Liver (tissue), 8 donors: ENCODE measurements at regions not wholly inside any gene's neighbourhood (a gene's known extent, or its start where the extent isn't known, plus 50 kb on each side); places are given as distances from the start of the nearest gene placed in this dataset.

ENCODE experiments used
- DNase-seq: peaks from one replicate; pipeline ENCODE4 v3.0.0-alpha.2; 2017; ENCODE audit warnings: low spot score
- H3K27ac ChIP-seq, 2 donors: one replicate each; pipeline ENCODE4 v1.7.0; 2013; ENCODE audit warnings: inconsistent platforms in 2 of 2, low read length in 2 of 2, control low read depth in 1 of 2, low read depth in 1 of 2, mild to moderate bottlenecking in 1 of 2
- H3K27me3 ChIP-seq, 4 donors: one replicate each; pipeline versions ENCODE4 v1.6.1 to v1.7.0; 2013; ENCODE audit warnings: low read length in 3 of 4, inconsistent platforms in 1 of 4, mild to moderate bottlenecking in 1 of 4, moderate library complexity in 1 of 4; ENCODE audit not compliant: control insufficient read depth in 4 of 4, insufficient read depth in 4 of 4
- H3K36me3 ChIP-seq, 4 donors: one replicate each; pipeline versions ENCODE4 v1.6.1 to v1.7.0; 2013; ENCODE audit warnings: low read length in 3 of 4, mild to moderate bottlenecking in 3 of 4, low read depth in 1 of 4, moderate library complexity in 1 of 4; ENCODE audit not compliant: control insufficient read depth in 4 of 4, insufficient read depth in 3 of 4
- H3K4me1 ChIP-seq, 4 donors: one replicate each; pipeline versions ENCODE4 v1.6.1 to v1.7.0; 2013; ENCODE audit warnings: low read length in 3 of 4, mild to moderate bottlenecking in 3 of 4, moderate library complexity in 1 of 4; ENCODE audit not compliant: control insufficient read depth in 4 of 4, insufficient read depth in 4 of 4
- H3K4me3 ChIP-seq, 3 donors: one replicate each; pipeline versions ENCODE4 v1.6.1 to v1.7.0; 2013; ENCODE audit warnings: low read length in 3 of 3, control low read depth in 1 of 3, low read depth in 1 of 3, mild to moderate bottlenecking in 1 of 3
- H3K9ac ChIP-seq, 2 donors: one replicate each; pipeline ENCODE4 v1.7.0; 2013; ENCODE audit warnings: low read length in 2 of 2, mild to moderate bottlenecking in 2 of 2, moderate library complexity in 2 of 2, control low read depth in 1 of 2, low read depth in 1 of 2
- H3K9me3 ChIP-seq, 4 donors: one replicate each; pipeline versions ENCODE4 v1.6.1 to v1.7.0; 2013; ENCODE audit warnings: low read length in 3 of 4; ENCODE audit not compliant: control insufficient read depth in 4 of 4
- CTCF ChIP-seq: fragments of 150-350 bp; IDR thresholded peaks from 2 replicates; pipeline ENCODE4 v1.5.1; 2017; ENCODE audit warnings: improper control_type of control experiment, low read depth, low read length; ENCODE audit not compliant: missing input control
- EGR1 ChIP-seq, 2 donors: IDR thresholded peaks; 2 replicates each; pipeline ENCODE4 v1.6.1; 2016 to 2018; ENCODE audit warnings: antibody characterized with exemption in 2 of 2, low read depth in 2 of 2
- FOXA1 ChIP-seq: IDR thresholded peaks from 2 replicates; pipeline ENCODE4 v1.6.1; 2016; ENCODE audit warnings: antibody characterized with exemption
- FOXA2 ChIP-seq: IDR thresholded peaks from 2 replicates; pipeline ENCODE4 v1.6.1; 2016; ENCODE audit warnings: antibody characterized with exemption
- GABPA ChIP-seq, 2 donors: IDR thresholded peaks in 1 of 2; conservative IDR thresholded peaks in 1 of 2; 2 replicates each; pipeline ENCODE4 v1.6.1; 2016; ENCODE audit warnings: antibody characterized with exemption in 2 of 2, mild to moderate bottlenecking in 1 of 2, moderate library complexity in 1 of 2
- HNF4A ChIP-seq, 2 donors: conservative IDR thresholded peaks; 2 replicates each; pipeline ENCODE4 v1.6.1; 2016; ENCODE audit warnings: antibody characterized with exemption in 2 of 2, mild to moderate bottlenecking in 2 of 2
- HNF4G ChIP-seq: IDR thresholded peaks from 2 replicates; pipeline ENCODE4 v1.6.1; 2016; ENCODE audit warnings: antibody characterized with exemption
- JUND ChIP-seq, 2 donors: IDR thresholded peaks; 2 replicates each; pipeline ENCODE4 v1.6.1; 2016; ENCODE audit warnings: antibody characterized with exemption in 2 of 2
- NR2F2 ChIP-seq: IDR thresholded peaks from 2 replicates; pipeline ENCODE4 v1.6.1; 2016; ENCODE audit warnings: antibody characterized with exemption
- RAD21 ChIP-seq, 2 donors: IDR thresholded peaks; 2 replicates each; pipeline ENCODE4 v1.6.1; 2016; ENCODE audit warnings: antibody characterized with exemption in 2 of 2, mild to moderate bottlenecking in 2 of 2
- RXRA ChIP-seq, 2 donors: IDR thresholded peaks; 2 replicates each; pipeline ENCODE4 v1.6.1; 2017 to 2018; ENCODE audit warnings: antibody characterized with exemption in 2 of 2, mild to moderate bottlenecking in 1 of 2
- SP1 ChIP-seq: IDR thresholded peaks from 2 replicates; pipeline ENCODE4 v1.6.1; 2018; ENCODE audit warnings: antibody characterized with exemption, mild to moderate bottlenecking
- TAF1 ChIP-seq: conservative IDR thresholded peaks from 2 replicates; pipeline ENCODE4 v1.6.1; 2016; ENCODE audit warnings: antibody characterized with exemption, mild to moderate bottlenecking
- YY1 ChIP-seq: IDR thresholded peaks from 2 replicates; pipeline ENCODE4 v1.6.1; 2016; ENCODE audit warnings: antibody characterized with exemption, mild to moderate bottlenecking
- ZBTB33 ChIP-seq: IDR thresholded peaks from 2 replicates; pipeline ENCODE4 v1.6.1; 2016; ENCODE audit warnings: antibody characterized with exemption
- WGBS: extraction: QIAGEN DNeasy Blood & Tissue Kit; methylation state at CpG from one replicate; pipeline ENCODE4 v1.1.7; 2013; 5-methylcytosine and 5-hydroxymethylcytosine counted together
- TF ChIP-seq, protein P1 (sequence below): IDR thresholded peaks from 2 replicates; pipeline ENCODE4 v1.6.1; 2016; ENCODE audit warnings: antibody characterized with exemption
- TF ChIP-seq, protein P2 (sequence below): IDR thresholded peaks from 2 replicates; pipeline ENCODE4 v1.6.1; 2016; ENCODE audit warnings: antibody characterized with exemption
- TF ChIP-seq, protein P3 (sequence below): IDR thresholded peaks from 2 replicates; pipeline ENCODE4 v1.6.1; 2016; ENCODE audit warnings: antibody characterized with exemption, mild to moderate bottlenecking
- donor health status: healthy.
- donor health status: healthy.
- donor health status: healthy.
- donor health status: healthy.
- donor health status: healthy.

DNA sequence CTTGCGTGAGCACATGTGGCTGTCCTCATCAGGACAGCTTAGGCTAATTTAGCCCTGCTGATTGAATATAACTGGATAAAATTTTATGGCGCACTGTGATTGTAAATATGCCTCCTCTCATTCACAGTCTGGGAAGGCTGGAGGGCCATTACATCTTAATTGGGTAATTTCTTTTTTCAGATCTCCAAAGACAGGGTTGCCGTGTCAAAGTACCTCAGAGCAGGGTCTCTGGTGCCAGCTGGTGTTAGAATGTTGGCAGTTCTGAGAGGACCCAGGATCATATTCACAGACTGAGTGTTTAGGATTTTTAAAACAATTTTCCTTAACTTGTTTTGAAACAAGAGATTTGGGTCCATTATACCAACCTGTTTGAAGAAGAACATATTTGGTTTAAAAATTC, 455.7 kb upstream of the TLE4 start (continued):
- no peak for TF ChIP-seq FOXA2
- TF ChIP-seq SP1: no peak
- no peak for TF ChIP-seq HNF4G
- no peak for TF ChIP-seq FOXA1
- TF ChIP-seq, protein P1, sequence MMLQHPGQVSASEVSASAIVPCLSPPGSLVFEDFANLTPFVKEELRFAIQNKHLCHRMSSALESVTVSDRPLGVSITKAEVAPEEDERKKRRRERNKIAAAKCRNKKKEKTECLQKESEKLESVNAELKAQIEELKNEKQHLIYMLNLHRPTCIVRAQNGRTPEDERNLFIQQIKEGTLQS: no peak
- TF ChIP-seq TAF1: no peak

DNA sequence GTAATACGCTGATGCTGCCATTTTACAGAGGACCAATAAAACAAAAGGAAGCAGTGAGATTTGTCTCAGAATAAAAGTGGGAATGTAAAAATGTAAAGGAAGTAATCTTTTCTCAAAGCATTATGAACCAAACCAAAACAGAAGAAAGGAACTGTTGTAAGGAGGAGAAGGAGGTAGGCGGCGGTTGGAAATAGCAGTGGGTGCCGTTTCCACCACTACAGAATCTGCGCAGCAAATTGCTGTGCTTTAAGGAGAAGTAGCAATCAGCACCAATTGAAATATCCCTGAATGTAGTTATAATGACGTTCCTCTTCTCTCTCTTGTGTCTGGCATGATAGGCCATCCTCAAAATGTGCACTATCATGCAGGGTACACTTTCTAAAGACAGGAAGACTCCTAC, 455.1 kb upstream of the TLE4 start:
- no peak for DNase-seq
- Histone ChIP-seq H3K36me3 (no peaks in the 10 kb centered on the region), H3K4me3 (no peak overlapping the region), H3K9me3 (no peaks in the 10 kb centered on the region), H3K27ac (no peak overlapping the region), H3K9ac (no peak overlapping the region), H3K4me1 (no peaks in the 10 kb centered on the region), H3K27me3 (no peaks in the 10 kb centered on the region)
- WGBS: 87% methylated on average over 6 of the region's 6 CpGs
- no peak for TF ChIP-seq YY1
- TF ChIP-seq EGR1 (IDR thresholded peaks at IDR 0.05; ENCODE audit: low read depth in 2 of 2): no peak
- TF ChIP-seq SP1: no peak
- TF ChIP-seq TAF1: no peak
- no peak for TF ChIP-seq NR2F2
- TF ChIP-seq, protein P1: no peak

DNA sequence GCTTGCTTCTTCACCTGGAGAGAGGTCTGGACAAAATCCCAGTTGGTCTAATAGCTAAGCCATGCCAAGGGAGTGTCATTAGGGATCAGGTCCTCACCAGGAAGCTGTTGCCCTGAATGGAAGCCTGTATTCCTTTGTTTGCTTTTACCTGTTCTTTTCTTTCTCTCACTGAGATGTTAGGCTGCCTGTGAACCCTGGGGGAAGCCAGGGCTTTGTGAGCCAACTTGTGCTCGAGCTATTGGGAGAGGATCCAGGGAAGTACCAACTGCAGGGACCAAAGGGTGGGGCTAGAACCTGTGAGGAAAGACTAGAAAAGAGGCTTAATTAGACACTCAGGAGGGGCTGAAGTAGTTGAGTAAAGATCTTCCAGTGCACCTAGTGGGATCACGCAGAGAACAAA, 451.2 kb upstream of the TLE4 start:
- TF ChIP-seq ZBTB33: no peak
- TF ChIP-seq HNF4A (conservative IDR thresholded peaks at IDR 0.05): no peak
- no peak for TF ChIP-seq HNF4G
- no peak for TF ChIP-seq SP1
- TF ChIP-seq EGR1 (IDR thresholded peaks at IDR 0.05; ENCODE audit: low read depth in 2 of 2): no peak
- TF ChIP-seq YY1: no peak
- TF ChIP-seq, protein P2, sequence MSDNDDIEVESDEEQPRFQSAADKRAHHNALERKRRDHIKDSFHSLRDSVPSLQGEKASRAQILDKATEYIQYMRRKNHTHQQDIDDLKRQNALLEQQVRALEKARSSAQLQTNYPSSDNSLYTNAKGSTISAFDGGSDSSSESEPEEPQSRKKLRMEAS: no peak
- TF ChIP-seq FOXA1: no peak
- no peak for TF ChIP-seq CTCF
- TF ChIP-seq FOXA2: no peak
- no peak for TF ChIP-seq GABPA (IDR thresholded peaks at IDR 0.05 in 1 of 2, conservative IDR thresholded peaks at IDR 0.05 in 1 of 2)
- TF ChIP-seq RXRA (IDR thresholded peaks at IDR 0.05): no peak
- TF ChIP-seq, protein P3, sequence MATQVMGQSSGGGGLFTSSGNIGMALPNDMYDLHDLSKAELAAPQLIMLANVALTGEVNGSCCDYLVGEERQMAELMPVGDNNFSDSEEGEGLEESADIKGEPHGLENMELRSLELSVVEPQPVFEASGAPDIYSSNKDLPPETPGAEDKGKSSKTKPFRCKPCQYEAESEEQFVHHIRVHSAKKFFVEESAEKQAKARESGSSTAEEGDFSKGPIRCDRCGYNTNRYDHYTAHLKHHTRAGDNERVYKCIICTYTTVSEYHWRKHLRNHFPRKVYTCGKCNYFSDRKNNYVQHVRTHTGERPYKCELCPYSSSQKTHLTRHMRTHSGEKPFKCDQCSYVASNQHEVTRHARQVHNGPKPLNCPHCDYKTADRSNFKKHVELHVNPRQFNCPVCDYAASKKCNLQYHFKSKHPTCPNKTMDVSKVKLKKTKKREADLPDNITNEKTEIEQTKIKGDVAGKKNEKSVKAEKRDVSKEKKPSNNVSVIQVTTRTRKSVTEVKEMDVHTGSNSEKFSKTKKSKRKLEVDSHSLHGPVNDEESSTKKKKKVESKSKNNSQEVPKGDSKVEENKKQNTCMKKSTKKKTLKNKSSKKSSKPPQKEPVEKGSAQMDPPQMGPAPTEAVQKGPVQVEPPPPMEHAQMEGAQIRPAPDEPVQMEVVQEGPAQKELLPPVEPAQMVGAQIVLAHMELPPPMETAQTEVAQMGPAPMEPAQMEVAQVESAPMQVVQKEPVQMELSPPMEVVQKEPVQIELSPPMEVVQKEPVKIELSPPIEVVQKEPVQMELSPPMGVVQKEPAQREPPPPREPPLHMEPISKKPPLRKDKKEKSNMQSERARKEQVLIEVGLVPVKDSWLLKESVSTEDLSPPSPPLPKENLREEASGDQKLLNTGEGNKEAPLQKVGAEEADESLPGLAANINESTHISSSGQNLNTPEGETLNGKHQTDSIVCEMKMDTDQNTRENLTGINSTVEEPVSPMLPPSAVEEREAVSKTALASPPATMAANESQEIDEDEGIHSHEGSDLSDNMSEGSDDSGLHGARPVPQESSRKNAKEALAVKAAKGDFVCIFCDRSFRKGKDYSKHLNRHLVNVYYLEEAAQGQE: no peak
- no peak for TF ChIP-seq RAD21 (IDR thresholded peaks at IDR 0.05)
- TF ChIP-seq JUND (IDR thresholded peaks at IDR 0.05): no peak
- no peak for TF ChIP-seq TAF1
- TF ChIP-seq NR2F2: no peak
- TF ChIP-seq, protein P1: no peak
- no peak overlapping the region for H3K9ac ChIP-seq
- H3K4me3 ChIP-seq: no peak overlapping the region
- no peak for DNase-seq
- no peaks in the 10 kb centered on the region for H3K36me3 ChIP-seq
- no peaks in the 10 kb centered on the region for H3K27me3 ChIP-seq
- no peaks in the 10 kb centered on the region for H3K9me3 ChIP-seq
- 31% methylated on average over 2 of the region's 2 CpGs for WGBS
- no peak overlapping the region for H3K27ac ChIP-seq
- H3K4me1 ChIP-seq: no peaks in the 10 kb centered on the region
